H1 (cell line): ENCODE measurements at regions not wholly inside any gene's neighbourhood (a gene's known extent, or its start where the extent isn't known, plus 50 kb on each side); places are given as distances from the start of the nearest gene placed in this dataset.

Source experiments
- CTCF ChIA-PET: fragments of 300-600 bp; sonication (Branson Sonifier 250); formaldehyde crosslinking; loops from one replicate; lab custom pipeline; 2021; ENCODE audit not compliant: partially characterized antibody; lab: Charles Lee
- POLR2A ChIA-PET: fragments of 300-600 bp; sonication (Branson Sonifier 250); formaldehyde crosslinking; loops from one replicate; lab custom pipeline; 2021; ENCODE audit warnings: inconsistent platforms; ENCODE audit not compliant: partially characterized antibody; lab: Charles Lee
- DNase-seq, 2 experiments: peaks; one replicate each; pipeline versions ENCODE4 v3.0.0 to v3.0.0-alpha.2; 2010 to 2022; ENCODE audit warnings: low spot score in 2 of 2, low read depth in 1 of 2, mixed read lengths in 1 of 2
- FAIRE-seq: peaks from 2 replicates; lab custom pipeline; 2011; peaks lifted over from hg19 to GRCh38; lab: Jason Lieb, UNC
- H2AFZ ChIP-seq: 2 replicates; pipeline ENCODE4 v1.8.1; 2012; ENCODE audit warnings: low read length, inconsistent platforms
- H2AK5ac ChIP-seq: 2 replicates; pipeline ENCODE4 v1.6.1; 2013; ENCODE audit warnings: low read depth, low read length
- H2BK120ac ChIP-seq: replicated peaks from 2 replicates; pipeline ENCODE3; 2013; ENCODE audit warnings: low read depth, low read length, inconsistent platforms
- H2BK12ac ChIP-seq: 2 replicates; pipeline ENCODE4 v1.6.1; 2013; ENCODE audit warnings: low read depth, low read length
- H2BK15ac ChIP-seq: 2 replicates; pipeline ENCODE4 v1.6.1; 2013; ENCODE audit warnings: low read length
- H2BK20ac ChIP-seq: 2 replicates; pipeline ENCODE4 v1.6.1; 2013; ENCODE audit warnings: low read length
- H2BK5ac ChIP-seq: 2 replicates; pipeline ENCODE4 v1.6.1; 2013; ENCODE audit warnings: low read depth, low read length
- H3K14ac ChIP-seq: 2 replicates; pipeline ENCODE4 v1.6.1; 2013; ENCODE audit warnings: inconsistent platforms; ENCODE audit not compliant: insufficient read length
- H3K18ac ChIP-seq: 2 replicates; pipeline ENCODE4 v1.6.1; 2013; ENCODE audit warnings: low read length; ENCODE audit errors: extremely low read depth
- H3K23ac ChIP-seq: 2 replicates; pipeline ENCODE4 v1.6.1; 2013; ENCODE audit warnings: inconsistent platforms; ENCODE audit not compliant: insufficient read length
- H3K23me2 ChIP-seq: 2 replicates; pipeline ENCODE4 v1.6.1; 2013; ENCODE audit warnings: low read depth, low read length
- H3K27ac ChIP-seq: 2 replicates; pipeline ENCODE4 v1.6.1; 2011; ENCODE audit warnings: low read depth, low read length, inconsistent platforms
- H3K27me3 ChIP-seq, 4 experiments: replicated peaks in 1 of 4; 1 replicate in 1 of 4; 2 replicates in 3 of 4; pipeline versions ENCODE4 v1.6.1 to v1.8.1; 2011 to 2013; ENCODE audit warnings: low read length in 3 of 4, mild to moderate bottlenecking in 3 of 4, inconsistent platforms in 2 of 4, mixed read lengths in 2 of 4, moderate library complexity in 1 of 4; ENCODE audit not compliant: control insufficient read depth in 3 of 4, insufficient read depth in 3 of 4; ENCODE audit errors: extremely low read depth in 1 of 4
- H3K36me3 ChIP-seq, 4 experiments: 2 replicates each; pipeline versions ENCODE4 v1.6.1 to v1.8.1; 2011 to 2013; ENCODE audit warnings: mild to moderate bottlenecking in 4 of 4, low read length in 3 of 4, moderate library complexity in 2 of 4, control low read depth in 1 of 4, inconsistent platforms in 1 of 4; ENCODE audit not compliant: insufficient read depth in 4 of 4, control insufficient read depth in 2 of 4
- H3K4ac ChIP-seq: replicated peaks from 2 replicates; pipeline ENCODE3; 2013; ENCODE audit warnings: low read length, low read depth, mixed read lengths, inconsistent platforms; ENCODE audit not compliant: insufficient read length
- H3K4me1 ChIP-seq, 4 experiments: replicated peaks in 1 of 4; 1 replicate in 1 of 4; 2 replicates in 3 of 4; pipeline versions ENCODE4 v1.6.1 to v1.8.1; 2011 to 2013; ENCODE audit warnings: low read length in 3 of 4, inconsistent platforms in 2 of 4, mixed read lengths in 1 of 4; ENCODE audit not compliant: insufficient read depth in 4 of 4, control insufficient read depth in 3 of 4
- H3K4me2 ChIP-seq, 2 experiments: 2 replicates each; pipeline versions ENCODE4 v1.6.1 to v1.8.1; 2011 to 2013; ENCODE audit warnings: low read depth in 2 of 2, low read length in 2 of 2, control low read depth in 1 of 2, inconsistent platforms in 1 of 2, mild to moderate bottlenecking in 1 of 2; ENCODE audit not compliant: insufficient read depth in 1 of 2
- H3K4me3 ChIP-seq, 4 experiments: fragments of 200-600, 300-600 bp in 1 of 4; sonication (generic), shearing (Covaris generic), sonication (Bioruptor Twin) in 1 of 4; 2 replicates each; pipeline versions ENCODE4 v1.5.1 to v1.8.1; 2011 to 2016; ENCODE audit warnings: low read length in 4 of 4, low read depth in 3 of 4, control low read depth in 2 of 4, inconsistent platforms in 2 of 4, mild to moderate bottlenecking in 2 of 4, mixed read lengths in 1 of 4, moderate library complexity in 1 of 4; ENCODE audit not compliant: insufficient read depth in 2 of 4; ENCODE audit errors: extremely low read depth in 1 of 4
- H3K56ac ChIP-seq: replicated peaks from 2 replicates; pipeline ENCODE3; 2013; ENCODE audit warnings: low read depth, mild to moderate bottlenecking, mixed read lengths, low read length, inconsistent platforms; ENCODE audit not compliant: insufficient read length
- H3K79me1 ChIP-seq: 2 replicates; pipeline ENCODE4 v1.6.1; 2013; ENCODE audit warnings: low read depth, low read length, control low read depth
- H3K79me2 ChIP-seq, 2 experiments: 2 replicates each; pipeline versions ENCODE4 v1.6.1 to v1.8.1; 2012 to 2013; ENCODE audit warnings: low read length in 2 of 2, mild to moderate bottlenecking in 2 of 2, inconsistent platforms in 1 of 2; ENCODE audit not compliant: insufficient read depth in 2 of 2, control insufficient read depth in 1 of 2
- H3K9ac ChIP-seq, 4 experiments: replicated peaks in 1 of 4; 1 replicate in 1 of 4; 2 replicates in 3 of 4; pipeline versions ENCODE4 v1.6.1 to v1.8.1; 2011 to 2013; ENCODE audit warnings: low read depth in 3 of 4, low read length in 3 of 4, control low read depth in 2 of 4, mild to moderate bottlenecking in 2 of 4, moderate library complexity in 2 of 4, inconsistent platforms in 1 of 4; ENCODE audit errors: extremely low read depth in 1 of 4
- H3K9me3 ChIP-seq, 2 experiments: 2 replicates each; pipeline versions ENCODE4 v1.6.1 to v1.8.1; 2012 to 2013; ENCODE audit warnings: mild to moderate bottlenecking in 2 of 2, moderate library complexity in 2 of 2, control low read depth in 1 of 2, inconsistent platforms in 1 of 2, low read depth in 1 of 2, low read length in 1 of 2, mixed read lengths in 1 of 2; ENCODE audit not compliant: insufficient read depth in 2 of 2
- H4K20me1 ChIP-seq, 2 experiments: replicated peaks in 1 of 2; 2 replicates each; pipeline versions ENCODE3 to v1.8.1; 2011 to 2013; ENCODE audit warnings: inconsistent platforms in 2 of 2, low read length in 2 of 2, mild to moderate bottlenecking in 1 of 2; ENCODE audit not compliant: insufficient read depth in 2 of 2, control insufficient read depth in 1 of 2
- H4K5ac ChIP-seq: 2 replicates; pipeline ENCODE4 v1.6.1; 2013; ENCODE audit warnings: low read length, low read depth, mixed read lengths, inconsistent platforms; ENCODE audit not compliant: insufficient read length
- H4K8ac ChIP-seq: 2 replicates; pipeline ENCODE4 v1.8.0; 2013; ENCODE audit warnings: mild to moderate bottlenecking, moderate library complexity, low read length, inconsistent platforms; ENCODE audit not compliant: insufficient read depth; ENCODE audit errors: extremely low read depth
- H4K91ac ChIP-seq: replicated peaks from 2 replicates; pipeline ENCODE3; 2013; ENCODE audit warnings: low read length, mixed read lengths, inconsistent platforms; ENCODE audit not compliant: insufficient read length
- RAD21 ChIP-seq, 2 experiments: IDR thresholded peaks in 1 of 2; conservative IDR thresholded peaks in 1 of 2; 2 replicates each; pipeline ENCODE4 v1.6.1; 2011; ENCODE audit warnings: low read depth in 2 of 2, low read length in 2 of 2, improper control_type of control experiment in 1 of 2, inconsistent platforms in 1 of 2, mild to moderate bottlenecking in 1 of 2, moderate library complexity in 1 of 2
- SAP30 ChIP-seq: fragments of 300-600 bp; sonication (generic); IDR thresholded peaks from 2 replicates; pipeline ENCODE4 v1.7.1; 2012; ENCODE audit warnings: low read length, moderate library complexity, mild to moderate bottlenecking, inconsistent platforms; ENCODE audit not compliant: insufficient read depth, insufficient replicate concordance
- WGBS, 2 experiments: shearing (Covaris generic) in 1 of 2; methylation state at CpG; one replicate each; pipeline versions ENCODE4 v1.1.6 to v1.1.7; 2013 to 2015; ENCODE audit warnings: low lambda C conversion rate in 2 of 2, mixed read lengths in 2 of 2, inconsistent platforms in 1 of 2, low coverage in 1 of 2, missing lambda C conversion rate in 1 of 2; ENCODE audit not compliant: insufficient replicate concordance in 2 of 2, insufficient coverage in 1 of 2, insufficient read length in 1 of 2; ENCODE audit errors: extremely low coverage in 1 of 2, missing lambda C conversion rate in 1 of 2; 5-methylcytosine and 5-hydroxymethylcytosine counted together

DNA sequence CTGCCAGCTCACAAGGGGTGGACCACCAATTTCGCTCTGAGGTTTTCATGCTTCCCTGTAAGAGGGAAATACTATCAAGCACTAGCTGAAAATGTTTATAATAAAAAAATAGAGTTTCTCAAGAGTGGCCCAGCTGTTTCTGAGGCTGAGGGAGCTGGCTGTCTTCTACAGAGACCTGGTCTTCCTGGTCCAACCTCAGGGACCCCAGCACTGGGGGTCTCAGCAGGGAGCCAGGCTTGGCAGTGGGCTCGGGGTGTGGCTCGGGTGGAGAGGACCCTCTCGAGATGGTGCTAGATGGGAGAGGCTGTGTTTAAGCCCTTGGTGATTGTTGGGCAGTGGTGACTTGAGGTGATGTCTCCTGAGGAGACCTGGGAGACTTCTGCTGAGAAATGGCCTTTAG is 87.3 kb upstream of the SHH start:
- Histone ChIP-seq H3K23ac (no peak overlapping the region), H3K4ac (no peak overlapping the region), H3K9me3 (peaks cover 9 to 16% of the 10 kb centered on the region in 2 experiments; a peak in 3 of 4 replicates), H3K27me3 (no peaks in the 10 kb centered on the region), H3K9ac (no peak overlapping the region), H3K36me3 (no peaks in the 10 kb centered on the region), H4K5ac (no peak overlapping the region), H2AFZ (no peak overlapping the region), H3K4me2 (no peak overlapping the region), H4K8ac (no peak overlapping the region), H3K18ac (no peak overlapping the region), H2AK5ac (no peak overlapping the region), H3K14ac (no peak overlapping the region), H3K79me2 (no peaks in the 10 kb centered on the region), H3K4me1 (no peaks in the 10 kb centered on the region), H2BK12ac (no peak overlapping the region), H4K20me1 (no peaks in the 10 kb centered on the region), H3K4me3 (no peak overlapping the region), H2BK120ac (no peak overlapping the region), H3K27ac (no peak overlapping the region), H2BK20ac (no peak overlapping the region), H4K91ac (no peak overlapping the region), H2BK15ac (no peak overlapping the region), H2BK5ac (no peak overlapping the region), H3K23me2 (no peaks in the 10 kb centered on the region), H3K56ac (no peak overlapping the region), H3K79me1 (no peaks in the 10 kb centered on the region)
- no peak for DNase-seq
- no peak for TF ChIP-seq SAP30
- TF ChIP-seq RAD21 (IDR thresholded peaks at IDR 0.05 in 1 of 2, conservative IDR thresholded peaks at IDR 0.05 in 1 of 2; ENCODE audit: low read depth in 2 of 2, low read length in 2 of 2): no peak
- FAIRE-seq: no peak
- ChIA-PET CTCF (no interaction called here), POLR2A (no interaction called here)
- 91% methylated on average over 4 of the region's 4 CpGs; no CpG with 5 or more reads in 1 of the 2 experiments for WGBS, 2 experiments
